ENCODE measurements at regions not wholly inside any gene's neighbourhood (a gene's known extent, or its start where the extent isn't known, plus 50 kb on each side); places are given as distances from the start of the nearest gene placed in this dataset.

DNA sequence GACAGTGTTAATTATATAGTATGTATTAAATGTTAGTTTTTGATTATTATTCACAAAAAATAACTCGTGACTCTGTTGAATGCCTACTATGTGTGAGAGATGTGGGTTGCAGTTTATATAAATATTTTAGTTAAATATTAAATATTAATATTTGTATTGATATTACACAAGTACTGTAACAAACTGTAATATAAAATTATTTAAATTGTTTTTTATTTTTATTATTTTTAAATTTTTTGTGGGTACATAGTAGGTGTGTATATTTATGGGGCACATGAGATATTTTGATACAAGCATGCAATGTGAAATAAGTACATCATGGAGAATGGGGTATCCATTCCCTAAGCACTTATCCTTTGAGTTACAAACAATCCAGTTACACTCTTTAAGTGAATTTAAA lies 196.1 kb upstream of the ZNF717 start:
- DNase-seq (no peak), ATAC-seq (no peak)
- no peaks in the 10 kb centered on the region for H3K36me3 ChIP-seq
- H3K4me1 ChIP-seq: no peaks in the 10 kb centered on the region
- H3K9me3 ChIP-seq: no peaks in the 10 kb centered on the region
- intact Hi-C loops (cut with DNase I; ENCODE audit: low total_unique reads) (no loop called here), in situ Hi-C loops (cut with MboI; ENCODE audit: low sequenced_read_pairs in 4 of 4) (no loop called here)
- no peak overlapping the region for H3K4me3 ChIP-seq
- no peak overlapping the region for H3K27ac ChIP-seq
- TF ChIP-seq CTCF (IDR thresholded peaks at IDR 0.05 in 4 of 5, conservative IDR thresholded peaks at IDR 0.05 in 1 of 5): no peak
- no peak for TF ChIP-seq POLR2A (IDR thresholded peaks at IDR 0.05)
- no peaks in the 10 kb centered on the region for H3K27me3 ChIP-seq

DNA sequence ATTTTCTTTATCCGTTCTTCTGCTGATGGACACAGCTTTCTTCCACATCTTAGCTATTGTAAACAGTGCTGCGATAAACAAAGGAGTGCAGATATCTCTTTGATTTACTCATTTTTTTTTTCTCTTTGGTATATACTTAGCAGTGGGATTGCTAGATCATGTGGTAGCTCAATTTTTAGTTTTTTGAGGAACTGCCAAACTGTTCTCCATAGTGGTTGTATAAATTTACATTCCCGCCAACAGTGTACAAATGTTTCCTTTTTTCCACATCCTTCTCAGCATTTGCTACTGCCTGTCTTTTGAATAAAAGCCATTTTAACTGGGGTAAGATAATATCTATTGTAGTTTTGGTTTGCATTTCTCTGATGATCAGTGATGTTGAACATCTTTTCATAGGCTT lies 196.8 kb upstream of the ZNF717 start:
- Histone ChIP-seq H3K36me3 (no peaks in the 10 kb centered on the region), H3K4me1 (no peaks in the 10 kb centered on the region), H3K27me3 (no peaks in the 10 kb centered on the region), H3K4me3 (no peak overlapping the region), H3K9me3 (no peaks in the 10 kb centered on the region), H3K27ac (no peak overlapping the region)
- DNase-seq (no peak), ATAC-seq (no peak)
- in situ Hi-C loops (cut with MboI; ENCODE audit: low sequenced_read_pairs in 4 of 4): no loop called here
- intact Hi-C loops (cut with DNase I; ENCODE audit: low total_unique reads): no loop called here
- no peak for TF ChIP-seq POLR2A (IDR thresholded peaks at IDR 0.05)
- no peak for TF ChIP-seq CTCF (IDR thresholded peaks at IDR 0.05 in 4 of 5, conservative IDR thresholded peaks at IDR 0.05 in 1 of 5)

GRCh38 chr3:75983111-75983510 lies 197.8 kb upstream of the ZNF717 start:
- no peaks in the 10 kb centered on the region for H3K36me3 ChIP-seq
- H3K27ac ChIP-seq: no peak overlapping the region
- intact Hi-C loops (cut with DNase I; ENCODE audit: low total_unique reads) (no loop called here), in situ Hi-C loops (cut with MboI; ENCODE audit: low sequenced_read_pairs in 4 of 4) (no loop called here)
- ATAC-seq: no peak
- H3K4me3 ChIP-seq: no peak overlapping the region
- no peak for TF ChIP-seq POLR2A (IDR thresholded peaks at IDR 0.05)
- TF ChIP-seq CTCF (IDR thresholded peaks at IDR 0.05 in 4 of 5, conservative IDR thresholded peaks at IDR 0.05 in 1 of 5): no peak
- no peaks in the 10 kb centered on the region for H3K9me3 ChIP-seq
- no peak for DNase-seq
- H3K4me1 ChIP-seq: no peaks in the 10 kb centered on the region
- H3K27me3 ChIP-seq: no peaks in the 10 kb centered on the region

- no peak overlapping the region for H3K27ac ChIP-seq
- H3K4me3 ChIP-seq: no peak overlapping the region
- in situ Hi-C loops (cut with MboI; ENCODE audit: low sequenced_read_pairs in 4 of 4) (no loop called here), intact Hi-C loops (cut with DNase I; ENCODE audit: low total_unique reads) (no loop called here)
- ATAC-seq (no peak), DNase-seq (no peak)
- no peaks in the 10 kb centered on the region for H3K36me3 ChIP-seq
- H3K9me3 ChIP-seq: no peaks in the 10 kb centered on the region
- no peaks in the 10 kb centered on the region for H3K27me3 ChIP-seq
- no peaks in the 10 kb centered on the region for H3K4me1 ChIP-seq
- TF ChIP-seq CTCF (IDR thresholded peaks at IDR 0.05 in 4 of 5, conservative IDR thresholded peaks at IDR 0.05 in 1 of 5) (no peak), POLR2A (IDR thresholded peaks at IDR 0.05) (no peak)
These were observed 198.4 kb upstream of the ZNF717 start for GRCh38 chr3:75983609-75984290.

DNA sequence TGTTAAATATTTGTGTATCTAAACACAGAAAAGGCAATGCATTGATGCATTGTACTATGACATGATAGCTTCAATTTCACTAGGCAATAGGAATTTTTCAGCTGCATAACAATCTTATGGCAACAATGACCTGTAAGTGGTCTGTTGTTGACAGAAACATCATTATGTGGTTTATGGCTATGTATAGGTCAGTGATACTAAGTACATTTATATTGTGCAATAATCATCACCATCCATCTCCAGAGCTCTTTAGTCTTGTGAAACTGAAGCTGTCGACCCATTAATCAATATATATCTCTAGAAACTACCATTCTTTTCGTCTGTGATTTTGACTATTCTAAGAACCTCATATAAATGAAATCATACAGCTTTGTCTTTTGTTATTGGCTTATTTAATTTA lies 200.1 kb upstream of the ZNF717 start:
- in situ Hi-C loops (cut with MboI; ENCODE audit: low sequenced_read_pairs in 4 of 4): no loop called here
- no peak overlapping the region for H3K27ac ChIP-seq
- intact Hi-C loops (cut with DNase I; ENCODE audit: low total_unique reads): no loop called here
- ATAC-seq (no peak), DNase-seq (no peak)
- H3K36me3 ChIP-seq: no peaks in the 10 kb centered on the region
- no peak for TF ChIP-seq POLR2A (IDR thresholded peaks at IDR 0.05)
- TF ChIP-seq CTCF (IDR thresholded peaks at IDR 0.05 in 4 of 5, conservative IDR thresholded peaks at IDR 0.05 in 1 of 5): no peak
- H3K4me3 ChIP-seq: no peak overlapping the region
- no peaks in the 10 kb centered on the region for H3K4me1 ChIP-seq
- H3K9me3 ChIP-seq: no peaks in the 10 kb centered on the region
- H3K27me3 ChIP-seq: no peaks in the 10 kb centered on the region
